ENCODE measurements at regions not wholly inside any gene's neighbourhood (a gene's known extent, or its start where the extent isn't known, plus 50 kb on each side); places are given as distances from the start of the nearest gene placed in this dataset.
"Not testable (repeated sequence)": the region's sequence is repeated elsewhere in the genome, so short reads cannot be mapped to it uniquely, and the experiment has no call there.

DNA sequence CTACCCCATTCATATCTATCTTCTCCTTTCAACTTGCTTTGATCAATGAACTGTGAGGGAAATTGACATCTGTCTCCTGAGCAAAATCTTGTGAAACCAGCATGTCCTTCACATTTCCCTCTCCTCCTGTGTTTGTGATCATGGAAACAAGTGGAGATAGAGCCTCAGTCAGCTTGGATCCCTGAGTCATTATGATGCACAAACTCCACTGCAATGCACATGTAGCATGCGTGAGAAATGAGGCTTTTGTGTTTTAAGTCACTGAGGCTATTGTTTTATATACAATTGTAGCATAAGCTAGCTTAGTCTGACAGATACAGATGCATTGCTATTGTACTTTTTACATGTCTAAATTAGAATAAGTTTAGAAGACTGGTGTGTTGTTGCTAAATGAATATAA is 85.2 kb upstream of the HNMT start:
- DNase-seq (ENCODE audit: low read depth in 4 of 4, low spot score in 3 of 4), result no peak

GRCh38 chr2:137881711-137882110 is 82.6 kb upstream of the HNMT start:
- no peak for DNase-seq (ENCODE audit: low read depth in 4 of 4, low spot score in 3 of 4)

DNA sequence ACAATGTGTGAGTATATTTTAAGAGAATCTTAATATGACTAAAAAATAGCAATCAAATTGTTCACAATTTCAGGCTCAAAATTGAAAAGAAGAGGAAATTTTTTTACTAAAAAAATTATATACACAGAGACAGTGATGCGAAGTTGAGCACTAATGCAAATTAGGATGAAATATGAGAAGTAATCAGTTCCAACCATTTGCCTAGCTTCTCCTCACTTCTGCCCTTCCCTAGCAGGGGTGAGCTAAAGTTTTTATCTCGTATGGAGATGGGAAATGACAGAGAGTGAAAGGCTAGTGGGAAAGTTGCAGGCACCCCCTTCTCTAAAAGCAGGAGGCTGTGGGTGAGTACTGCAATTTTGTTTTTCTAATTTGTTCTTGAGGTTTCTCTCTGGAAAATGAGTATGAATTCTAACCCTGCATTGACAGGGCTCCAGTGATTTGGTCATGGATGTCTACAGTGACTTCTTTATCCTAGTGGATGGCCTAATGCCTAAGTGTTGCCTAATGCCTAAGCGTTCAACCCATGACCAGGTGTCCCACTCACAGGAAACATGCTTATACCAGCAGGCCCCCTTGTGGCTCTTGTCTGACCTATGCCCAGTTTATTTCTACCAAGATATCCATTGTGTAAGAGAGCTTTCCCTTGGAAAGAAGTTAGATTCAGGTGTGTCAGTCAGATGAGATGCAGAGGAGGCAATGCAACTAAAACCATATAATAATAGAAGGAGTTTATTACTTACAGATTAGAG is 78.0 kb upstream of the HNMT start:
- no peak for DNase-seq (ENCODE audit: low read depth in 4 of 4, low spot score in 3 of 4)

DNA sequence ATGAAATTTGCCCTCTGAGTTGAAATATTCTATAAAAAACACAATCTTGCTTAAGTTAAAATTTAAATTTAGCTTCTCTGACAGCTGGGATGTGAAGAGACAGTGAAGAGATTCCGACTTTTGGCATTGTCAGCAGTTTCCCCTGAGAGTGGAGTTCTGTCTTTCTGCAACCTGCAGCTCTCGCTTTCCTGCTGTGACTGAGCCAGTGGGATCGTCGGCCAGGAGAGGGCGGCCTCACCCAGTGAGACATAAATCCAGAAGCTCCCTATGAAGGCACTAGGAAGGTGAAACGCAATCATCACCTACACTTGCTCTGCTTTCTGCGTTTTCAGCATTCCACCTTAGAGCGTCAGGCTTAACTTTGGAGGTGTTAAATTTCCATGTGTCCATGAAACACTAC is 75.4 kb upstream of the HNMT start:
- no peak for DNase-seq (ENCODE audit: low read depth in 4 of 4, low spot score in 3 of 4)

DNA sequence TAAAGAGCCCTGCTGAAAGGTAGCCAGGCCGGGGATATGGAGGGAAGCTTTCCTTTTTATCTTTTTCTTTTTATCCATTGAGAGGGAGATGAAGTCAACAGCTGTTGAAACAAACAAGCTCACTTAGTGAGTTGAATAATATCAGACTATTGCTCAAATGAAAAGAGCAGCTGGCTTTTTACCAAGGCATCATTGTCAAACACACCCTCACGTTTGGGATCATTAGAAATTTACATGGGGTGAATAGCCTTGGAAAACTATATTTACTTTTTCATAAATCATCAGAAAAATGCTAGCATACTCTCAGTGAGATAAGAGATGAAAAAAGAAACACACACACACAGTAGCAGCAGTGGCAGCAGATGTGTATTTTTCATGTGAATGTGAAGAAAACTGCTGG is 71.5 kb upstream of the HNMT start:
- DNase-seq (ENCODE audit: low read depth in 4 of 4, low spot score in 3 of 4), result no peak

- DNase-seq (ENCODE audit: low read depth in 4 of 4, low spot score in 3 of 4), result no peak
These were observed 71.1 kb upstream of the HNMT start for GRCh38 chr2:137893145-137893544.

- no peak for DNase-seq (ENCODE audit: low read depth in 4 of 4, low spot score in 3 of 4)
These were observed 67.8 kb upstream of the HNMT start for GRCh38 chr2:137896467-137896866.

DNA sequence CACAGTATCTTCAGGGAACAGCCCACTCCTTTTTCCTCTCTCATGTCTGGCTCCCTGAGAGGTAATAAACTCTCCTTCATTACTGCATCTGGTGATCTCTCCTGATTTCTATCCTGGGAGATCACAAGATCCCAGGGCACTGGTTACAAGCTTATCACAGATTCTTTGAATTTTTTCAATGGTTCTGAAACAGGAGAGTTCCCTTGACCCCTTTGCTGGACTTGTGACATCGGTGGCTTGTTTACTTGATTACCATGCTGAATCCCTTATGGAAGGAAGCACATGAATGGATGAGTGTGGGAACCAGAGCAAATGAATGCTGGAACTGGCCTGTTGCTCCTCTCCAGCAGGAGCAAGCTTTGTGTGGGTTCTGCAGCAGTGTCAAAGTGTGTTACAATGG is 67.2 kb upstream of the HNMT start:
- DNase-seq (ENCODE audit: low read depth in 4 of 4, low spot score in 3 of 4), result no peak

- no peak for DNase-seq (ENCODE audit: low read depth in 4 of 4, low spot score in 3 of 4)
These were observed 63.7 kb upstream of the HNMT start for GRCh38 chr2:137900421-137901141.

GRCh38 chr2:137910641-137911040 is 53.6 kb upstream of the HNMT start:
- no peak for DNase-seq (ENCODE audit: low read depth in 4 of 4, low spot score in 3 of 4)

DNA sequence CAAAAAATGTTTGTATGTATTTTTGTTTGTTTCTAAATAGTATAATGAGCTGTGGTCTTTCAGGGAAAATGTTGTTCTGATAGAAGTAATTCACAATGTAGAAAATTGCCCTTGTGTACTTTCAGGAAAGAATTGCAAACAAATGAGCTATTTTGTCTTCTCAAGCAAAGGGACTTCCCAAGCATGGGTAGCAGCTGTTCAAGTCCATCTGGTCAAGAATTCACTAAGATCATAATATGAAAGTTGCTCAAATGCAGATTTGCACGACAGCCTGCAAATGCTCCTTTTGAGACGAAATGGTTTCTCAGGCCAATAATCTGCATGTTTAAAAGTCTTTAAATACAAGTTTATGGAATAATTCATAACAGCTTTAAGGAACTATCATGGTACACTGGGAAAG is 51.9 kb upstream of the HNMT start:
- no peak for DNase-seq (ENCODE audit: low read depth in 4 of 4, low spot score in 3 of 4)

DNA sequence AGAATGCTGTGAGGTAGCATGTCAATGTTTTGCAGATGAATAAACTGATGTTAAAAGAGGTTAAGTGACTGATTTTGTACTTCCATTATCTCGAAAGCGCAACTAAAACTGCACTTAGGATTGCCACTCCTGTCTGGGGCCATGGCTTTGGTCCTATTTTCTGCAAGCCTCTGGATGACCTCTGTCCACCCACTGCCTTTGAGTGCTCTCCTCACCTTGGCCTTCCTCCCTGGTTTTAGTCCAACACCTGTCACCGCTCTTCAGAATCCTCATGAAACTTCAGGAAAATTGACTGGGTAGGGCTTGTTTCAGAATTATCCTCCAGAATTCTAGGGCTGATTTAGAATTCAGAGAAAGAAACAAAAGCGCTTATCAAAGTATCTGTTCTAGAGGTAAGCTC is 51.1 kb upstream of the HNMT start:
- no peak for DNase-seq (ENCODE audit: low read depth in 4 of 4, low spot score in 3 of 4)

DNA sequence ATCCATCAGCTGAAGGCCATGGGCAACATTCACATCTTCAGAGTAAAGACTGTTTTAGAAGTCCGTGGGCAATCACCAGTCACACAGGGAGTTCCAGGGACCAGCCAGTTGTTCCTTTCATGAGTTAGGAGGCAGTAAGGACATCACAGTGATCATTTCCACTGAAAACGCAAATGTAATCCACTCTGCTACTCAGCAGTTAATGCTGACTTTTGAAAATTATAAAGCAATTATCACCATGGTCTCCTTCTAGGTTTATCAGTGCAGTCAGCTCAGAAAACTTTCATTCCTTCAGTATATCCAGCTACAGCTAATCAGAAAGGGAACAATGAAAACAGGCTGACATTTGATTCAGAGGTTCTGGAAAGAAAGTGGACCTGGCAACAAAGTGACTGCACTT is 50.6 kb upstream of the HNMT start:
- DNase-seq (ENCODE audit: low read depth in 4 of 4, low spot score in 3 of 4), result not testable (repeated sequence)

Measured in right renal pelvis (tissue), 4 donors.